GM18519 (cell line): ENCODE measurements at regions not wholly inside any gene's neighbourhood (a gene's known extent, or its start where the extent isn't known, plus 50 kb on each side); places are given as distances from the start of the nearest gene placed in this dataset.
"Not testable (repeated sequence)": the region's sequence is repeated elsewhere in the genome, so short reads cannot be mapped to it uniquely, and the experiment has no call there.

ENCODE experiments used
- ATAC-seq: cut with Tn5 transposase; IDR thresholded peaks from one replicate; pipeline ENCODE4 v1.9.1; 2021; ENCODE audit warnings: mild to moderate bottlenecking, moderate library complexity; ENCODE audit not compliant: unreplicated experiment, low FRiP score

- no peak for ATAC-seq
Observed at GRCh38 chr11:92588393-92588792, 363.8 kb downstream of the FAT3 start.

GRCh38 chr11:92589512-92589911 is 364.9 kb downstream of the FAT3 start:
- no peak for ATAC-seq

- ATAC-seq, result no peak
Observed at GRCh38 chr11:92591521-92591920, 366.9 kb downstream of the FAT3 start.

- ATAC-seq, result no peak
Observed at GRCh38 chr11:92594251-92594650, 369.6 kb downstream of the FAT3 start.

GRCh38 chr11:92595052-92595451 is 370.4 kb downstream of the FAT3 start:
- no peak for ATAC-seq

GRCh38 chr11:92596596-92597317 is 372.1 kb downstream of the FAT3 start:
- ATAC-seq, result no peak

- no peak for ATAC-seq
Observed at GRCh38 chr11:92601048-92601447, 368.4 kb upstream of the MTNR1B start.

GRCh38 chr11:92605667-92606066 is 363.8 kb upstream of the MTNR1B start:
- ATAC-seq, result no peak

GRCh38 chr11:92607969-92608722 is 361.3 kb upstream of the MTNR1B start:
- no peak for ATAC-seq

- ATAC-seq, result no peak
Observed at GRCh38 chr11:92611157-92611556, 358.3 kb upstream of the MTNR1B start.

GRCh38 chr11:92618020-92618419 is 351.4 kb upstream of the MTNR1B start:
- ATAC-seq, result not testable (repeated sequence)

GRCh38 chr11:92623055-92623454 is 346.4 kb upstream of the MTNR1B start:
- no peak for ATAC-seq

GRCh38 chr11:92625894-92626293 is 343.6 kb upstream of the MTNR1B start:
- no peak for ATAC-seq

- ATAC-seq, result no peak
Observed at GRCh38 chr11:92626624-92627023, 342.8 kb upstream of the MTNR1B start.

- ATAC-seq, result no peak
Observed at GRCh38 chr11:92627615-92628256, 341.7 kb upstream of the MTNR1B start.

GRCh38 chr11:92628401-92629292 is 340.8 kb upstream of the MTNR1B start:
- ATAC-seq, result no peak

- no peak for ATAC-seq
Observed at GRCh38 chr11:92632495-92632894, 337.0 kb upstream of the MTNR1B start.

- no peak for ATAC-seq
Observed at GRCh38 chr11:92633820-92634219, 335.6 kb upstream of the MTNR1B start.

- ATAC-seq, result no peak
Observed at GRCh38 chr11:92636543-92637188, 332.8 kb upstream of the MTNR1B start.

- ATAC-seq, result no peak
Observed at GRCh38 chr11:92638678-92639077, 330.8 kb upstream of the MTNR1B start.
